Suprapubic skin (tissue), 4 donors: ENCODE measurements at regions not wholly inside any gene's neighbourhood (a gene's known extent, or its start where the extent isn't known, plus 50 kb on each side); places are given as distances from the start of the nearest gene placed in this dataset.

Experiments
- DNase-seq, 2 donors: peaks; one replicate each; pipeline ENCODE4 v3.0.0-alpha.2; 2019; ENCODE audit warnings: low spot score in 2 of 2
- H3K27ac ChIP-seq: fragments of 200-600 bp; sonication (generic); one replicate; pipeline ENCODE4 v1.5.1; 2019
- H3K27me3 ChIP-seq: fragments of 200-600 bp; sonication (generic); one replicate; pipeline ENCODE4 v1.5.1; 2019
- H3K36me3 ChIP-seq: fragments of 200-600 bp; sonication (generic); one replicate; pipeline ENCODE4 v1.5.1; 2019
- H3K4me1 ChIP-seq: fragments of 200-600 bp; sonication (generic); one replicate; pipeline ENCODE4 v1.5.1; 2019
- H3K4me3 ChIP-seq: fragments of 200-600 bp; sonication (generic); one replicate; pipeline ENCODE4 v1.5.1; 2019; ENCODE audit warnings: mild to moderate bottlenecking
- H3K9me3 ChIP-seq: fragments of 200-600 bp; sonication (generic); one replicate; pipeline ENCODE4 v1.5.1; 2019
- CTCF ChIP-seq, 2 donors: fragments of 200-600 bp in 1 of 2; fragments of 450-650 bp in 1 of 2; sonication (generic) in 1 of 2; IDR thresholded peaks; one replicate each; pipeline ENCODE4 v1.5.1; 2016 to 2019; ENCODE audit warnings: antibody characterized with exemption in 2 of 2, mild to moderate bottlenecking in 1 of 2, moderate library complexity in 1 of 2
- EP300 ChIP-seq: sonication (generic); formaldehyde crosslinking; IDR thresholded peaks from one replicate; pipeline ENCODE4 v1.6.1; 2017; ENCODE audit warnings: antibody characterized with exemption
- POLR2A ChIP-seq, 2 donors: fragments of 450-650 bp; IDR thresholded peaks; one replicate each; pipeline ENCODE4 v1.6.1; 2017; ENCODE audit warnings: antibody characterized with exemption in 2 of 2, mild to moderate bottlenecking in 2 of 2, moderate library complexity in 2 of 2
- POLR2AphosphoS5 ChIP-seq, 3 donors: sonication (generic); formaldehyde crosslinking; IDR thresholded peaks; one replicate each; pipeline ENCODE4 v1.6.1; 2017; ENCODE audit warnings: antibody characterized with exemption in 3 of 3
- WGBS: methylation state at CpG from one replicate; pipeline ENCODE4 v1.1.5; 2018; 5-methylcytosine and 5-hydroxymethylcytosine counted together

- no peaks in the 10 kb centered on the region for H3K4me1 ChIP-seq
- H3K9me3 ChIP-seq: no peaks in the 10 kb centered on the region
- H3K27ac ChIP-seq: no peak overlapping the region
- no peak for DNase-seq
- H3K36me3 ChIP-seq: no peaks in the 10 kb centered on the region
- no peak overlapping the region for H3K4me3 ChIP-seq
- TF ChIP-seq EP300 (no peak), POLR2AphosphoS5 (IDR thresholded peaks at IDR 0.05) (no peak), POLR2A (IDR thresholded peaks at IDR 0.05) (no peak), CTCF (IDR thresholded peaks at IDR 0.05) (no peak)
- no peaks in the 10 kb centered on the region for H3K27me3 ChIP-seq
- WGBS: 78% methylated on average over 7 of the region's 8 CpGs
These were observed 811.6 kb downstream of the GLUD2 start for GRCh38 chrX:121858867-121859647.

GRCh38 chrX:121863976-121864375 lies 816.6 kb downstream of the GLUD2 start:
- WGBS: 78% methylated on average over 7 of the region's 7 CpGs
- DNase-seq: no peak
- TF ChIP-seq EP300: no peak
- TF ChIP-seq POLR2A (IDR thresholded peaks at IDR 0.05): no peak
- no peak for TF ChIP-seq POLR2AphosphoS5 (IDR thresholded peaks at IDR 0.05)
- no peak for TF ChIP-seq CTCF (IDR thresholded peaks at IDR 0.05)
- H3K9me3 ChIP-seq: no peaks in the 10 kb centered on the region
- H3K4me3 ChIP-seq: no peak overlapping the region
- H3K4me1 ChIP-seq: no peaks in the 10 kb centered on the region
- no peaks in the 10 kb centered on the region for H3K27me3 ChIP-seq
- H3K27ac ChIP-seq: no peak overlapping the region
- H3K36me3 ChIP-seq: no peaks in the 10 kb centered on the region

- H3K9me3 ChIP-seq: no peaks in the 10 kb centered on the region
- 36% methylated on average over 2 of the region's 2 CpGs for WGBS
- no peak overlapping the region for H3K4me3 ChIP-seq
- H3K4me1 ChIP-seq: no peaks in the 10 kb centered on the region
- H3K27me3 ChIP-seq: no peaks in the 10 kb centered on the region
- TF ChIP-seq CTCF (IDR thresholded peaks at IDR 0.05): no peak
- TF ChIP-seq POLR2A (IDR thresholded peaks at IDR 0.05): no peak
- no peak for TF ChIP-seq POLR2AphosphoS5 (IDR thresholded peaks at IDR 0.05)
- no peak for TF ChIP-seq EP300
- no peak overlapping the region for H3K27ac ChIP-seq
- no peak for DNase-seq
- no peaks in the 10 kb centered on the region for H3K36me3 ChIP-seq
These were observed 817.2 kb downstream of the GLUD2 start for GRCh38 chrX:121864561-121864960.

GRCh38 chrX:121869876-121870477 lies 822.6 kb downstream of the GLUD2 start:
- H3K27me3 ChIP-seq: no peaks in the 10 kb centered on the region
- H3K4me3 ChIP-seq: no peak overlapping the region
- H3K36me3 ChIP-seq: no peaks in the 10 kb centered on the region
- DNase-seq: no peak
- no peaks in the 10 kb centered on the region for H3K9me3 ChIP-seq
- TF ChIP-seq POLR2AphosphoS5 (IDR thresholded peaks at IDR 0.05): no peak
- TF ChIP-seq EP300: no peak
- TF ChIP-seq POLR2A (IDR thresholded peaks at IDR 0.05): no peak
- 78% methylated on average over 17 of the region's 18 CpGs for WGBS
- H3K27ac ChIP-seq: no peak overlapping the region
- no peaks in the 10 kb centered on the region for H3K4me1 ChIP-seq

- Histone ChIP-seq H3K36me3 (no peaks in the 10 kb centered on the region), H3K9me3 (no peaks in the 10 kb centered on the region), H3K4me1 (no peaks in the 10 kb centered on the region), H3K27me3 (no peaks in the 10 kb centered on the region), H3K4me3 (no peak overlapping the region), H3K27ac (no peak overlapping the region)
- no peak for DNase-seq
- TF ChIP-seq EP300: no peak
- no peak for TF ChIP-seq POLR2A (IDR thresholded peaks at IDR 0.05)
- no peak for TF ChIP-seq CTCF (IDR thresholded peaks at IDR 0.05)
- TF ChIP-seq POLR2AphosphoS5 (IDR thresholded peaks at IDR 0.05): no peak
- 94% methylated on average over 12 of the region's 12 CpGs for WGBS
These were observed 823.7 kb downstream of the GLUD2 start for GRCh38 chrX:121871122-121871521.
